GDM1 (cell line): ENCODE measurements at regions not wholly inside any gene's neighbourhood (a gene's known extent, or its start where the extent isn't known, plus 50 kb on each side); places are given as distances from the start of the nearest gene placed in this dataset.

Experiments used
- DNase-seq: peaks from one replicate; lab custom pipeline; 2025; lab: John Stamatoyannopoulos, UW

DNA sequence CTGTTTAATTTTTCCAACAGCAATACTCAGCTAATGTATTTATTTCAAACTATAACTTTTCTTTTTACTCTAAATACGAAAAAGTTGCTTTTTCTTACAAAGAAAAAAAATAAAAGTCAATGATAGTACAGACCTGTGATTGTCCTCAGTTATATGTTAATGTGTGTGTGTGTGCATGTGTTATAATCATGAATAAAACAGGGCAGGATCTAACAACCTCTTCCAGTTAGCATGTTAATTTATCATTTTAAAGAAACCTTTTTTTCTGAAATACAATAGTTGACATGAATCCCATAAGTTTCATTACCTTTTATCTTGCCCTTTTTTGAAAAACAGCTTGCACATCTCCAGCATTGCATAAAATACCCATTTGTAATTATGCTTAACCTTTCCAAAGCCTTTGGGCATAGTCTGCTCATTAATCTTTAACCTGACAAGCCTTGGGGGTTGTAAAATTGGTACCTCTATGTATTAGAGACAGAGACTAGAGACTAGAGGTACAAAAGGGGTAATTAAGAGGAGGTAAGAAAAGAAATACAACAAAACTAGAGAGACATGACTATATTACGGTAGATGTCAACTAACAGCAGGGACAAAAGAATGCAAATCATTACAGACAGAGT, 828.1 kb downstream of the OLFM4 start:
- DNase-seq, result no peak

DNA sequence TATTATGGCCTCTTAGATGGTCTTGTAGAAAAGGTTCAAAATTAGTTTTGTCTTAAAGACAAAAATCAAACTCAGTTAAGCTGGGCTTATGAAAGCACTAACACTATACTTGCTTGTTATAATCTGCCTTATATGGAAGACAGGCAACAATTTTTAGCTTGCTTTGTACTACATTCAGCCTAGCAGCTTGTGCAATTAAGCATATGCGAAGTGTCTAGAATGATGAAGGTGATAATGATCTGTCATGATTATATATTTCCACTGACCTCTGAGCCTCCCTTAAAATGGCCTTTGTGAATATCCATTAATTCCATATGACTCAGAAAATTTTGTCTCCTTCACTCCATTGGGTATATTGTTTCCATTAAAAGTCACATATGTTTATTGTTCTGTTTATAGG, 834.9 kb downstream of the OLFM4 start:
- no peak for DNase-seq

DNA sequence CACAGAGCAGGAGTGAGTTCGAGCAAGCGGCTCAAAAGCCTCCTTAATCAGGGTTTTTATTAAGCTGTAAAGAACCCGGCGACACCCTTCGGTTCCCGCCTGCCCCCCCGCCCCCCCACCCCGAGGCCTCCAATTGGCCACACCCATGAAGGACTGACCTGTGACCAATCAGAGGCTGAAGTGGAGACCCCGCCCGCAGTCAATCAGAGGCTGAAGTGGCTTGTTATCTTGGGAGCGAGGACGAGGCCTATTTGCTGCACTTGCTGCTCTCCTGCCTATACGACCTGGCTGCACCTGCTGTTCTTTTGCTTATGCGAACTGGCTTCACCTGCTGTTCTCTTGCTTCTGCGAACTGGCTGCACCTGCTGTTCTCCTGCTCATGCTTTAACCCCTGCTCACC, 844.9 kb downstream of the OLFM4 start:
- no peak for DNase-seq

DNA sequence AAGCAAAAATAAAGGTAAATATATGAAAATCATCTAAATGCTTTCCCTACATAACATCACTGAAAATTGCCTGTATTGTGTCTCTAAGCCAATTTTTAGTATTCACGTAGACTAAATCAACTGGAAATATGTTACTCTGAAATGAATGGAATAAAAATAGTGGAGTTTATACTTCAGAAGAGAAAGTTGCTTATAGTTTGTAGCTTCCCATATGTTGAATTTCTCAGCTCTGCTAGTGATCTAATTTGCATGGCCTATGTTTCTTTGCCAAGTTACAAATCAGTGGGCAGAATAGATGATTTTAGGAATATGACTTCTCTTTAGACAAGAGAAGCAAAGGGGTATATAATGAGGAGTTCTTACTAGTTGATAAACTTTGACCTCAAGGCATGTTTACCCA, 850.2 kb downstream of the OLFM4 start:
- no peak for DNase-seq

DNA sequence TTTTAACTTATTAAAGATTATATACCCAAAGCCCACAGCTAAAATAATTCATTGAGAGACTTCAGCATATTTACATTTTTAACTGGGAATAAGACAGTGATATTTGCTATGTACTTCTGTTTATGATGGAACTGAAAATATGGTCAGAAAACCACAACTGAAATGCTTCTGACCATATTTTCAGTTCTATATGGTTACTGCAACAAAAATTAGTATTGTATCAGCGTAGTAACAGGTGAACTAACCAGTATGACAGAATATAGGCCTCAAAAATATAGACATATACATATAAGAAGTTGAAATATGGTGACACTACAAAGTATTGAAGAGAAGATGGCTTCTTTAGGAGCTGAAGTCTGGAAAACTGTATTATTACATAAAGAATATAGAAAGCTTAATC, 857.4 kb downstream of the OLFM4 start:
- DNase-seq, result no peak

DNA sequence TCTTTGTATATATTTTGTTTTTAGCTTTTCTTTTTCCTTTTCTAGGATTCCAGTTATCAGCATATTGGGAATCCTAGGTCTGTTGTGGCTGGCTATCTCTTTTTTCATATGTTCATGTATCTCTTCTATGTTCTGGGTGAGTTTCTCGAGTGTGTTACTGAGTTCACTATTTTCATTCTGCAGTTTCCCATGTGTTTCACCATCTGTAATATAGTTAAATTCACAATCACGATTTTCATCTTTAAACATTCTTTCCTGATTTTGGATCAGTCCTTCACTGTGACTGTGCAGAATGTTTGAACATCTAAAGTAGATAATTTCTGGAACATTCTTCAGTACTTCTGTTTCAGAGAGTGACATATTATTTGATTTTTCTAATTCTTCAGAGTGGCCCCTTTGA, 862.1 kb downstream of the OLFM4 start:
- no peak for DNase-seq

DNA sequence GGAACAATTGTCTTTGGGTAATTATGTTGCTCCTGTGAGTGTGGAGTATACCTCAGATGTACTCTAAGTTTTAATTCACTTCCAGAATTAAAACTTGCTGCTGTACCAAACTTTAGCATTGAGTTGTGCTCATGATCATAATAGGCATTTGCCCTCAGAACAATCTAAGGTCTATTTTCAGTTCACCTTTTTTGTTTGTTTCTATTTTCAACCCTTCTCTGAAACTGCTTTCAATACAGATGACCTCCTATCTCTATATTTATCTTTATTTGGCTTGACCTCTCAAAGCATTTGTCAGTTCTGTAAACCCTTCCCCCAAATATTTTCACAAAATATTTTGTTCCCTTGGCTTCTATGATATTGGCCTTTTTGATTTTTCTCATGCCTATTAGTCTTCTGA, 873.0 kb downstream of the OLFM4 start:
- DNase-seq, result no peak

DNA sequence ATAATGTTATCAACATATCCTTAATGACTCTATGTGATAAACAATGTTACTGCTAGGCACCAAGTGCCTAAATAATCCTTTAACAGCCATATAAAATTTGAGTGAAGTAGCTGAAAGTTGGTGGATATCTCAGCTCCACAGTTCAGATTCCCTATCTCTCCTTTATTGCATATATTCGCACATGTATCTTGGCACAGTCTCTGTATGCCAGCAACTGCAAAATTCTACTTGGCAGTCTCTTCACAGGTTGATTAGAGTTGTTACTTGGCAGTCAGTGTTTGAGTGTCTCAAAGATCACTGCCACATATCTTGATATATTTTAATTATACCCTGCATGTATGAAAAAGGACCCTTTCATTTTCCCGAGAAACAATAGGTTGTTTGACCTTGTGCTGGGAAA, 879.3 kb downstream of the OLFM4 start:
- no peak for DNase-seq

DNA sequence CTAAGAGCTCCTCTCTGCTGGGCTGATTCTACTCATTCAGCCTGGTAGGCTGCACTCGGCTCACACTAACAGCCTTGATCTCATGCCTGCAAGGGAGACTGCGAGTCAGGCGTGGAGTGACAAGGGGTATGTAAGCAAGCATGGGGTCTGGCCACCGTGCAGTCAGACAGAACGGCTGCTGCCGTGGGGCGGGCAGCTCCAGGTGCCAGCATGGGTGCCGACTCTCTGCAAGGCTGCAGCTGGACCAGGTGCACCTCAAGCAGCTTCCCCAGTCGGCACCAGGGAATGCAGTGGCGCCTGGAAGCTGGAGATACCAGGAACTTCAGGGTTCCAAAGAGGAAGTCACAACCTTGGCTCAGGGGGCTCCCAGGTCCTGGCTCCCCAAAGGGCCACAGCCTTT, 892.3 kb downstream of the OLFM4 start:
- DNase-seq, result no peak

DNA sequence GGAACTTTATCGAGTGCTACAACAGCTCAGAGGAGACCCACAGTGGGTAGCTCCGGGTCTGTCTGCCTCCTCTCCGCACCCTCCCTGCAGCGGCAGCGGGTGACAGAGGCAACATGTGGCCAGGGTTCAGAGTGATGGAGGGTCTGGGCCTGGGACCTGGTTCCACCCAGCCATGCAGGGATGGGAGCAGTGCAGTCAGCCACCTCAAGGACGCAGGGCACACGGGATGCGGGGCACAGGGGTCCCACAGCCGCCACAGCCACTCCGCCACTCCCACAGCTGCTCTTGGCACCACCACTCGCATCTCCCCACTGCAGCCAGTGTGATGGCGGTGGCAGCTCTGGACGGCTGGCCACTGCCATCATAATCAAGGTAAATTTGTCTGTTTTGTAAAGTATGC, 892.9 kb downstream of the OLFM4 start:
- DNase-seq, result no peak

DNA sequence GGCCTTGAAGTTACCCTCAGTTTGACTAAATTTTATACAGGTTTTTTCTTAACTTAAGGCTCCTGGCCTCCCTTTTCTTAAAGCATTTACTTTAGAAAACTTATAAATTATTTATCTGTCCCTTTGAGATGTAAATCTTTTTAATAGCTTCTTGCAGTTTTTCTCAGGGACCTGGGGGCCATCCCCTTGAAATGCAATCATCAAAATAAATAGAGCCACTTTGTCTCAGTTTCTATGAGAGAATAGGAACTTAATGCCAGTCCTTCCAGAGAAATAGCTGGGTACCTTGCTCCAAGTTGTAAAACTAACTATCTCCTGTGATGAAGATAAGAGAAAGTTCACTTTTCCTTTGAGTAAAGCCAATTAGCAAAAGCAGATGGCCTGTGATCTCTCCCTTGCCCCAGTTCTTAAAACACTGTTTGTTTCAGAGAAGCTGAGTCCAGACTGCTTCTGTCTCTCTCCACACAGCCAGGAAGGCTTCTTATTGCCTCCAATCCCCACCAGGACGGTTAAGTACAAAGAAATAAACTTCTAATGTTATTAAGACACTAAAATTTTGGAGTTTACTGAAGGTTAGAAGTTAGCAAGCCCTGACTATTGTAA, 913.1 kb downstream of the OLFM4 start:
- DNase-seq, result no peak

DNA sequence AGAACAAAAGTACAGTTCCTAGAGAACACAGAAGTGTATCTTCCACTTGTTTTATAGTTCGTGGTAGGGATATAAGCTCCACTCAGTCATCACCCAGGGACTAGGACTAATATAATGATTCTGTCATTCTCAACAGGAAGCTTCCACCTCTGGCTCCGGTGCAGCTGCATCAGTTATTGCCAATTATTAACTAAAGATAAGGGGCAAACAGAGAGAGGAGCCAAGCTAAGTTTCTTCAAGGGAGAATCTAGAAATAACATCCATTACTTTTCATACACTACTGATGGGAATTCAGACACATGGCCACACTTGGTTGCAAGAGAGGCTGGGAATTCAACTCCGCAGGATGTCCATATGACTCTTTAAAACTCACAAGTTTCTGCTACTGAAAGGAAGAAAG, 917.9 kb downstream of the OLFM4 start:
- no peak for DNase-seq

DNA sequence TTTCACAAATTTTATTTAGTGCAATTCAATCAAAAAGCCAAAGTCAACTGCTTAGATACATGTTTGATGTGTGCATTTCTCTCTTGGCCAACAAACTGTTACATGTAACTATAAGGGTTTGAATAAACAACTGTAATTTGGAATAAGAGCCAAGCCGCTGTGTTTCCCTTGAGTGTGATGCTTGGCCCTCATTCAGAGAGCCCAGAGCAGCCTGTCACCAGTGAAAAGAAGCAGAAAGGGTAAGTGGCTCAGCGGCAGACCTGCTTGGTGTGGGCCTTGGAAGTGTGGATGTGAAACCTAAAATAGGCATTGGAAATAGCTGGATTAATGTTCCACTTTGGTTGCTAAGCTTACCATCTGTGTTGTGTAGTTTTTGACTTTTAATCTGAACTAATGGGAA, 924.6 kb downstream of the OLFM4 start:
- DNase-seq, result no peak
